ENCODE measurements at regions not wholly inside any gene's neighbourhood (a gene's known extent, or its start where the extent isn't known, plus 50 kb on each side); places are given as distances from the start of the nearest gene placed in this dataset.

GRCh38 chr16:85306071-85306792 is 194.0 kb upstream of the CIBAR2 start:
- peaks cover 31% of the 10 kb centered on the region for H3K4me1 ChIP-seq (ENCODE audit: insufficient read depth, low read length)
- H3K4me3 ChIP-seq (ENCODE audit: low read length), result no peak overlapping the region
- H3K9me3 ChIP-seq (ENCODE audit: insufficient read depth, low read depth, low read length), result no peaks in the 10 kb centered on the region
- H3K27me3 ChIP-seq (ENCODE audit: insufficient read depth, low read length), result no peaks in the 10 kb centered on the region
- 65% methylated on average over 12 of the region's 12 CpGs for WGBS
- H3K9ac ChIP-seq (ENCODE audit: low read depth, low read length), result no peak overlapping the region
- H3K36me3 ChIP-seq (ENCODE audit: insufficient read depth, low read length), result no peaks in the 10 kb centered on the region
- no peak overlapping the region for H3K27ac ChIP-seq (ENCODE audit: low read depth, low read length)

- H3K27ac ChIP-seq (ENCODE audit: low read depth, low read length), result no peak overlapping the region
- 81% methylated on average over 19 of the region's 19 CpGs for WGBS
- no peak overlapping the region for H3K9ac ChIP-seq (ENCODE audit: low read depth, low read length)
- no peak overlapping the region for H3K4me3 ChIP-seq (ENCODE audit: low read length)
- 0 out of 2 replicates have a peak, but pooled peaks cover 3% of the 10 kb centered on the region for H3K27me3 ChIP-seq (ENCODE audit: insufficient read depth, low read length)
- no peaks in the 10 kb centered on the region for H3K36me3 ChIP-seq (ENCODE audit: insufficient read depth, low read length)
- H3K9me3 ChIP-seq (ENCODE audit: insufficient read depth, low read depth, low read length), result no peaks in the 10 kb centered on the region
- H3K4me1 ChIP-seq (ENCODE audit: insufficient read depth, low read length), result peaks cover 24% of the 10 kb centered on the region
Measured at GRCh38 chr16:85306793-85307551, 194.7 kb upstream of the CIBAR2 start.

- Histone ChIP-seq H3K27me3 (ENCODE audit: insufficient read depth, low read length) (0 out of 2 replicates have a peak, but pooled peaks cover 3% of the 10 kb centered on the region), H3K27ac (ENCODE audit: low read depth, low read length) (no peak overlapping the region), H3K4me3 (ENCODE audit: low read length) (no peak overlapping the region)
Measured at GRCh38 chr16:85307552-85308364, 195.5 kb upstream of the CIBAR2 start.

GRCh38 chr16:85308611-85309540 is 196.6 kb upstream of the CIBAR2 start:
- Histone ChIP-seq H3K27me3 (ENCODE audit: insufficient read depth, low read length) (0 out of 2 replicates have a peak, but pooled peaks cover 3% of the 10 kb centered on the region), H3K9me3 (ENCODE audit: insufficient read depth, low read depth, low read length) (no peaks in the 10 kb centered on the region), H3K9ac (ENCODE audit: low read depth, low read length) (no peak overlapping the region), H3K4me1 (ENCODE audit: insufficient read depth, low read length) (peaks cover 28% of the 10 kb centered on the region), H3K27ac (ENCODE audit: low read depth, low read length) (no peak overlapping the region), H3K4me3 (ENCODE audit: low read length) (no peak overlapping the region), H3K36me3 (ENCODE audit: insufficient read depth, low read length) (no peaks in the 10 kb centered on the region)
- WGBS, result 86% methylated on average over 15 of the region's 17 CpGs

More at GRCh38 chr16:85307552-85308364, 195.5 kb upstream of the CIBAR2 start:
- H3K4me1 ChIP-seq (ENCODE audit: insufficient read depth, low read length), result peaks cover 24% of the 10 kb centered on the region
- WGBS, result 89% methylated on average over 24 of the region's 24 CpGs
- no peak overlapping the region for H3K9ac ChIP-seq (ENCODE audit: low read depth, low read length)
- no peaks in the 10 kb centered on the region for H3K9me3 ChIP-seq (ENCODE audit: insufficient read depth, low read depth, low read length)
- no peaks in the 10 kb centered on the region for H3K36me3 ChIP-seq (ENCODE audit: insufficient read depth, low read length)

GRCh38 chr16:85309656-85310587 is 197.7 kb upstream of the CIBAR2 start:
- H3K4me1 ChIP-seq (ENCODE audit: insufficient read depth, low read length), result peaks cover 28% of the 10 kb centered on the region

GRCh38 chr16:85310868-85311585 is 198.8 kb upstream of the CIBAR2 start:
- no peaks in the 10 kb centered on the region for H3K9me3 ChIP-seq (ENCODE audit: insufficient read depth, low read depth, low read length)
- H3K36me3 ChIP-seq (ENCODE audit: insufficient read depth, low read length), result no peaks in the 10 kb centered on the region
- WGBS, result 30% methylated on average over 27 of the region's 27 CpGs
- 0 out of 2 replicates have a peak, but pooled peaks cover 3% of the 10 kb centered on the region for H3K27me3 ChIP-seq (ENCODE audit: insufficient read depth, low read length)
- no peak overlapping the region for H3K4me3 ChIP-seq (ENCODE audit: low read length)
- no peak overlapping the region for H3K27ac ChIP-seq (ENCODE audit: low read depth, low read length)
- no peak overlapping the region for H3K9ac ChIP-seq (ENCODE audit: low read depth, low read length)
- H3K4me1 ChIP-seq (ENCODE audit: insufficient read depth, low read length), result peaks cover 28% of the 10 kb centered on the region

More at GRCh38 chr16:85309656-85310587, 197.7 kb upstream of the CIBAR2 start:
- Histone ChIP-seq H3K4me3 (ENCODE audit: low read length) (no peak overlapping the region), H3K27ac (ENCODE audit: low read depth, low read length) (peak overlapping the region; percentile 23; the same call in 1 of the 2 replicates), H3K36me3 (ENCODE audit: insufficient read depth, low read length) (no peaks in the 10 kb centered on the region), H3K9me3 (ENCODE audit: insufficient read depth, low read depth, low read length) (no peaks in the 10 kb centered on the region), H3K9ac (ENCODE audit: low read depth, low read length) (no peak overlapping the region), H3K27me3 (ENCODE audit: insufficient read depth, low read length) (0 out of 2 replicates have a peak, but pooled peaks cover 3% of the 10 kb centered on the region)
- WGBS, result 56% methylated on average over 37 of the region's 37 CpGs

- WGBS, result 83% methylated on average over 14 of the region's 14 CpGs
Measured at GRCh38 chr16:85311741-85312140, 199.5 kb upstream of the CIBAR2 start.

GRCh38 chr16:85312174-85312573 is 199.9 kb upstream of the CIBAR2 start:
- 57% methylated on average over 9 of the region's 11 CpGs for WGBS
- H3K27me3 ChIP-seq (ENCODE audit: insufficient read depth, low read length), result 0 out of 2 replicates have a peak, but pooled peaks cover 3% of the 10 kb centered on the region

More at GRCh38 chr16:85311741-85312140, 199.5 kb upstream of the CIBAR2 start:
- Histone ChIP-seq H3K27ac (ENCODE audit: low read depth, low read length) (no peak overlapping the region), H3K4me3 (ENCODE audit: low read length) (no peak overlapping the region), H3K4me1 (ENCODE audit: insufficient read depth, low read length) (peaks cover 25% of the 10 kb centered on the region), H3K36me3 (ENCODE audit: insufficient read depth, low read length) (no peaks in the 10 kb centered on the region), H3K27me3 (ENCODE audit: insufficient read depth, low read length) (0 out of 2 replicates have a peak, but pooled peaks cover 3% of the 10 kb centered on the region), H3K9ac (ENCODE audit: low read depth, low read length) (no peak overlapping the region), H3K9me3 (ENCODE audit: insufficient read depth, low read depth, low read length) (no peaks in the 10 kb centered on the region)

More at GRCh38 chr16:85312174-85312573, 199.9 kb upstream of the CIBAR2 start:
- Histone ChIP-seq H3K4me3 (ENCODE audit: low read length) (no peak overlapping the region), H3K9ac (ENCODE audit: low read depth, low read length) (no peak overlapping the region), H3K9me3 (ENCODE audit: insufficient read depth, low read depth, low read length) (no peaks in the 10 kb centered on the region), H3K36me3 (ENCODE audit: insufficient read depth, low read length) (no peaks in the 10 kb centered on the region), H3K27ac (ENCODE audit: low read depth, low read length) (no peak overlapping the region), H3K4me1 (ENCODE audit: insufficient read depth, low read length) (peaks cover 25% of the 10 kb centered on the region)
